WERI-Rb-1 (cell line): ENCODE measurements at regions not wholly inside any gene's neighbourhood (a gene's known extent, or its start where the extent isn't known, plus 50 kb on each side); places are given as distances from the start of the nearest gene placed in this dataset.
"Not testable (repeated sequence)": the region's sequence is repeated elsewhere in the genome, so short reads cannot be mapped to it uniquely, and the experiment has no call there.

Experiments
- DNase-seq: peaks from one replicate; pipeline ENCODE4 v3.0.0-alpha.2; 2020
- H3K27ac ChIP-seq: fragments of 250-450 bp; sonication (Bioruptor Pico); 2 replicates; pipeline ENCODE4 v1.5.1; 2020; ENCODE audit warnings: mild to moderate bottlenecking, moderate library complexity
- H3K27me3 ChIP-seq: fragments of 250-450 bp; sonication (Bioruptor Pico); 2 replicates; pipeline ENCODE4 v1.5.1; 2021; ENCODE audit warnings: mild to moderate bottlenecking, low read depth, moderate library complexity; ENCODE audit not compliant: insufficient read depth, severe bottlenecking
- H3K36me3 ChIP-seq: fragments of 250-450 bp; sonication (Bioruptor Pico); 2 replicates; pipeline ENCODE4 v1.5.1; 2020; ENCODE audit warnings: mild to moderate bottlenecking, moderate library complexity
- H3K4me3 ChIP-seq: 2 replicates; pipeline ENCODE4 v1.5.1; 2011; ENCODE audit warnings: low read depth, mild to moderate bottlenecking, control low read depth, low read length
- H3K9me3 ChIP-seq: fragments of 250-450 bp; sonication (Bioruptor Pico); 2 replicates; pipeline ENCODE4 v1.5.1; 2021; ENCODE audit warnings: mild to moderate bottlenecking, moderate library complexity; ENCODE audit not compliant: severe bottlenecking
- CTCF ChIP-seq: IDR thresholded peaks from 2 replicates; pipeline ENCODE4 v1.5.1; 2011; ENCODE audit warnings: low read depth, mild to moderate bottlenecking, control low read depth, inconsistent platforms, low read length

DNA sequence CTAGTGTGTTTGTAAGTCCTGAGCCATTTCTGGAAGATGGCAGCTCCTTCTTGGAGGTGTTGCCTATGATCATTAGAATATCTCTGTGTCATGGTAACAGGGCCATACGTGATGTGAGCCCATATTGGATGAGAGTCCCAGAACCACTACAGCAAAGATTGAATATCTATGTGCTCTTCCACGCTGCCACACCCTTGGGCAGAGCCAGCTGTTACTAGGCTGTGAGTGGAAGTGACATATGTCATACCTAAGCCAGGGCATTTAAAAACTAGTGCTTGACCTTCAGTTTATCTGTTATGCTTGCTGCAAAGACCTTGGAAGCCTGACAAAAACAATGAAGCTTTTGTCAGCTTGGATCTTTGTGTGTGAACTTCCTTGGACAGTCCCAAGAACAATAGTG is 495.1 kb upstream of the CCDC196 start:
- no peak for DNase-seq
- TF ChIP-seq CTCF: no peak
- Histone ChIP-seq H3K36me3 (no peaks in the 10 kb centered on the region), H3K27me3 (no peaks in the 10 kb centered on the region), H3K27ac (no peak overlapping the region), H3K4me3 (no peak overlapping the region), H3K9me3 (no peaks in the 10 kb centered on the region)

- H3K36me3 ChIP-seq, H3K4me3 ChIP-seq, H3K9me3 ChIP-seq, H3K27ac ChIP-seq, DNase-seq, H3K27me3 ChIP-seq: not testable (repeated sequence)
Measured at GRCh38 chr14:65991935-65992334, 494.2 kb upstream of the CCDC196 start.

DNA sequence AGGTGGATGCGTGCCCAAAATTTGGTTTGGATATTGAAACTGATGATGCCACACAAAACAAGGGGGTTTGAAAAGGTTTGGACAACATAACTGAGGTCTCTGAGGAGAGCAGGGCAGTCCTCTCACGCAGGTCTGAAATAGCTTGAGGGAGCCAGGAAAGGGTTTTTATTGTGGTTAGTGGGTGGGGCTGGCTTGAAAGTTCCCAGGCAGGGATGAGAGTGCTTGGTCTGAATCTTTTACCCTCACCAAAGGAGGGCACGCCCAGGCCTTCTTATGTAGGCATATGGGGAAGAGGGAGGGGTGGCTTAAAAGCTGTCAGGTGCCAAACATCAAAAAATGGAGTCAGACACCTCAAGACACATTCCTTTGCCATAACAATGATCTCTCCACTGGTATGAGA is 493.1 kb upstream of the CCDC196 start:
- Histone ChIP-seq H3K4me3 (no peak overlapping the region), H3K27me3 (no peaks in the 10 kb centered on the region), H3K9me3 (no peaks in the 10 kb centered on the region), H3K36me3 (no peaks in the 10 kb centered on the region), H3K27ac (no peak overlapping the region)
- no peak for TF ChIP-seq CTCF
- no peak for DNase-seq

GRCh38 chr14:65993996-65994395 is 492.2 kb upstream of the CCDC196 start:
- Histone ChIP-seq H3K27ac (no peak overlapping the region), H3K27me3 (no peaks in the 10 kb centered on the region), H3K4me3 (no peak overlapping the region), H3K36me3 (no peaks in the 10 kb centered on the region), H3K9me3 (no peaks in the 10 kb centered on the region)
- no peak for DNase-seq
- TF ChIP-seq CTCF: no peak

DNA sequence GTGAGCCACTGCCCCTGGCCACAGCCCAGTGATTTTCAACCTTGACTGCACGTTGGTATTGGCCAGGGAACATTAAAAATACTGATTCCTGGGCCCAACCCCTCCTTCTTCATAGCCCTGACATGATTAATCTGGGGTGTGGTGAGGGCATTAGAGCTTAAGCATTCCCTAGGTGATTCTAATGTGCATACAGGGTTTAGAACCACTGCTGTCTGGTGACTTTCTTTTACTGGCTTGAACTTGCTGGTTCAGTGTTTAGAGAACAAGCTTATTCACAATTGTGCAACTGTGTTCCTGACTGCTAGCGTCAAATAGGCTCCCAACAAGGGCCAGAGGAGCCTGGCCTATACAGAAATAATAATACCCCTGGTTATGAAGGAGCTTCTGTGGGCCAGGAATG is 488.8 kb upstream of the CCDC196 start:
- no peak for TF ChIP-seq CTCF
- DNase-seq: no peak
- Histone ChIP-seq H3K27me3 (no peaks in the 10 kb centered on the region), H3K36me3 (no peaks in the 10 kb centered on the region), H3K9me3 (peaks cover 8% of the 10 kb centered on the region), H3K27ac (no peak overlapping the region), H3K4me3 (no peak overlapping the region)

DNA sequence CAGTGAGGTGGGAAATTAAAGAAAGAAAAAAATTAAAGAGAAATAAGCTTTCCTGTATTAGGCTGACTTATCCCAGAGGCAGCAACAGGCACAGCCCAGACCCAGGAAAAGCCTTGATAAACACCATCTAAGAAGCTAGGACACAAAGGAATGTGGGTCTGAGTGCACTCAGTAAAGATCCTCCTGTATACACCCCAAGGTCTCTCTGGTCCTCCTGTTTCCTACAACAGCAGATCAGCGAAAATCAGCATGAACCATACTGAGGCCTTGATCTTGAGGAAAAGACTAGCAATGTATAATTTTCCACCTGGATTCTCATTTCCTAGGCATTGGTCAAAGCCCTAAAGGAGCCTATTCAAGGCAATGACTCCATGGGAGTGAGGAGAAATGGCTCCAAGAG is 486.3 kb upstream of the CCDC196 start:
- no peak overlapping the region for H3K27ac ChIP-seq
- no peaks in the 10 kb centered on the region for H3K27me3 ChIP-seq
- no peak overlapping the region for H3K4me3 ChIP-seq
- H3K36me3 ChIP-seq: no peaks in the 10 kb centered on the region
- peaks cover 8% of the 10 kb centered on the region for H3K9me3 ChIP-seq
- no peak for TF ChIP-seq CTCF
- DNase-seq: no peak
